GM18519 (cell line): ENCODE measurements at regions not wholly inside any gene's neighbourhood (a gene's known extent, or its start where the extent isn't known, plus 50 kb on each side); places are given as distances from the start of the nearest gene placed in this dataset.
"Not testable (repeated sequence)": the region's sequence is repeated elsewhere in the genome, so short reads cannot be mapped to it uniquely, and the experiment has no call there.

ENCODE experiments used
- ATAC-seq: cut with Tn5 transposase; IDR thresholded peaks from one replicate; pipeline ENCODE4 v1.9.1; 2021; ENCODE audit warnings: mild to moderate bottlenecking, moderate library complexity; ENCODE audit not compliant: unreplicated experiment, low FRiP score

GRCh38 chr18:5024741-5025140 is 172.3 kb downstream of the AKAIN1 start:
- no peak for ATAC-seq

GRCh38 chr18:5021558-5021957 is 175.5 kb downstream of the AKAIN1 start:
- ATAC-seq: no peak

GRCh38 chr18:5015213-5015612 is 181.8 kb downstream of the AKAIN1 start:
- no peak for ATAC-seq

- ATAC-seq: not testable (repeated sequence)
Measured at GRCh38 chr18:5004031-5004820, 192.8 kb downstream of the AKAIN1 start.

GRCh38 chr18:4994710-4995109 is 202.3 kb downstream of the AKAIN1 start:
- ATAC-seq: no peak

GRCh38 chr18:4987452-4988405 is 209.3 kb downstream of the AKAIN1 start:
- ATAC-seq: no peak

GRCh38 chr18:4986677-4987076 is 210.4 kb downstream of the AKAIN1 start:
- ATAC-seq: no peak

GRCh38 chr18:4986066-4986465 is 211.0 kb downstream of the AKAIN1 start:
- no peak for ATAC-seq

GRCh38 chr18:4961121-4961909 is 235.7 kb downstream of the AKAIN1 start:
- no peak for ATAC-seq

- ATAC-seq: no peak
Measured at GRCh38 chr18:4960578-4960977, 236.5 kb downstream of the AKAIN1 start.

- ATAC-seq: no peak
Measured at GRCh38 chr18:4931209-4931608, 265.8 kb downstream of the AKAIN1 start.

GRCh38 chr18:4921548-4921947 is 275.5 kb downstream of the AKAIN1 start:
- ATAC-seq: no peak

- not testable (repeated sequence) for ATAC-seq
Measured at GRCh38 chr18:4917509-4917908, 279.5 kb downstream of the AKAIN1 start.

GRCh38 chr18:4908328-4908727 is 288.7 kb downstream of the AKAIN1 start:
- no peak for ATAC-seq

- ATAC-seq: no peak
Measured at GRCh38 chr18:4906856-4907255, 290.2 kb downstream of the AKAIN1 start.

GRCh38 chr18:4888251-4889040 is 308.6 kb downstream of the AKAIN1 start:
- no peak for ATAC-seq

GRCh38 chr18:4878480-4878879 is 318.6 kb downstream of the AKAIN1 start:
- no peak for ATAC-seq

GRCh38 chr18:4871197-4871596 is 325.9 kb downstream of the AKAIN1 start:
- no peak for ATAC-seq

- ATAC-seq: no peak
Measured at GRCh38 chr18:4870177-4870773, 326.8 kb downstream of the AKAIN1 start.
